ENCODE measurements at regions not wholly inside any gene's neighbourhood (a gene's known extent, or its start where the extent isn't known, plus 50 kb on each side); places are given as distances from the start of the nearest gene placed in this dataset.

GRCh38 chr2:53257287-53257686, 510.3 kb upstream of the CHAC2 start:
- TF ChIP-seq CTCF (IDR thresholded peaks at IDR 0.05) (no peak), POLR2A (IDR thresholded peaks at IDR 0.05) (no peak), EP300 (IDR thresholded peaks at IDR 0.05) (no peak)
